Gastroesophageal sphincter (tissue), 4 donors: ENCODE measurements at regions not wholly inside any gene's neighbourhood (a gene's known extent, or its start where the extent isn't known, plus 50 kb on each side); places are given as distances from the start of the nearest gene placed in this dataset.

Experiments
- ATAC-seq: fragments of 150-250 bp; one replicate; pipeline ENCODE4 v1.9.1; 2016; ENCODE audit warnings: mild to moderate bottlenecking, moderate library complexity
- H3K27ac ChIP-seq, 4 donors: fragments of 200-600 bp; sonication (generic) in 3 of 4; 1 replicate in 3 of 4; 2 replicates in 1 of 4; pipeline ENCODE4 v1.5.1; 2016 to 2019
- H3K27me3 ChIP-seq: fragments of 200-600 bp; sonication (generic); one replicate; pipeline ENCODE4 v1.5.1; 2019
- H3K36me3 ChIP-seq, 2 donors: fragments of 200-600 bp; sonication (generic); one replicate each; pipeline ENCODE4 v1.5.1; 2019; ENCODE audit warnings: control low read depth in 1 of 2
- H3K4me1 ChIP-seq, 3 donors: fragments of 200-600 bp; sonication (generic); 1 replicate in 2 of 3; 2 replicates in 1 of 3; pipeline ENCODE4 v1.5.1; 2016 to 2019; ENCODE audit warnings: control low read depth in 2 of 3
- H3K4me3 ChIP-seq, 2 donors: fragments of 200-600 bp; sonication (generic); one replicate each; pipeline ENCODE4 v1.5.1; 2019; ENCODE audit warnings: mild to moderate bottlenecking in 1 of 2, moderate library complexity in 1 of 2
- H3K9me3 ChIP-seq, 3 donors: fragments of 200-600 bp; sonication (generic); one replicate each; pipeline ENCODE4 v1.5.1; 2017 to 2019; ENCODE audit warnings: control low read depth in 2 of 3
- EP300 ChIP-seq: sonication (generic); formaldehyde crosslinking; IDR thresholded peaks from one replicate; pipeline ENCODE4 v1.6.1; 2017; ENCODE audit warnings: antibody characterized with exemption, mild to moderate bottlenecking
- POLR2A ChIP-seq, 2 donors: fragments of 450-650 bp; IDR thresholded peaks; one replicate each; pipeline ENCODE4 v1.6.1; 2017; ENCODE audit warnings: antibody characterized with exemption in 2 of 2, mild to moderate bottlenecking in 2 of 2, moderate library complexity in 1 of 2
- POLR2AphosphoS5 ChIP-seq: sonication (generic); formaldehyde crosslinking; IDR thresholded peaks from one replicate; pipeline ENCODE4 v1.6.1; 2017; ENCODE audit warnings: antibody characterized with exemption
- WGBS, 2 donors: methylation state at CpG; one replicate each; pipeline ENCODE4 v1.1.5; 2018; ENCODE audit warnings: low coverage in 1 of 2; 5-methylcytosine and 5-hydroxymethylcytosine counted together
- TF ChIP-seq, protein P1 (sequence below), 4 experiments: fragments of 200-600 bp in 2 of 4; fragments of 450-650 bp in 2 of 4; sonication (generic) in 1 of 4; IDR thresholded peaks; one replicate each; pipeline ENCODE4 v1.5.1; 2017 to 2019; ENCODE audit warnings: antibody characterized with exemption in 4 of 4, mild to moderate bottlenecking in 2 of 4, moderate library complexity in 2 of 4

DNA sequence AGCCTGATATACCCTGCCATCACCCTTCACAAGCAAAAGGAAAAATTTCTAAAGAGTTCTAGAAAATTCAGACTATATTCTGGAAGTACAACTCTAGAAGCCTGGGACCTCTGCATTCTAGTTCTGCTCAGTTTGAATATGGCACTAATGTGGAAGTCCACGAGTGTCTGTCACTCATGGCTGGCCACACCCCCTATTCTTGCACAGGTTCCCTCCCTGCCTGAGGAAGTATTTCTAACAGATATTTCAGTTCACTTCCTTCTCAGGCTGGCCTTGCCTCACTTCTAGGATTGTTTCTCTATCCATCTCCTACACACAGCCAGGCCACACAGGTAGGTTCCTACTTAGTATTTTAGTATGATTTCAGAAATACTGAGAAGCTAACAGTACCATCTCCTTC, 67.4 kb downstream of the PHLDA1 start:
- WGBS, 2 donors = 80 to 83% methylated on average over 1 of the region's 1 CpG
- no peaks in the 10 kb centered on the region for H3K9me3 ChIP-seq
- H3K36me3 ChIP-seq = no peaks in the 10 kb centered on the region
- H3K27me3 ChIP-seq = no peaks in the 10 kb centered on the region
- H3K4me3 ChIP-seq = no peak overlapping the region
- no peaks in the 10 kb centered on the region for H3K4me1 ChIP-seq
- H3K27ac ChIP-seq = no peak overlapping the region
- no peak for TF ChIP-seq POLR2A (IDR thresholded peaks at IDR 0.05)
- no peak for TF ChIP-seq POLR2AphosphoS5
- no peak for TF ChIP-seq EP300
- TF ChIP-seq, protein P1, sequence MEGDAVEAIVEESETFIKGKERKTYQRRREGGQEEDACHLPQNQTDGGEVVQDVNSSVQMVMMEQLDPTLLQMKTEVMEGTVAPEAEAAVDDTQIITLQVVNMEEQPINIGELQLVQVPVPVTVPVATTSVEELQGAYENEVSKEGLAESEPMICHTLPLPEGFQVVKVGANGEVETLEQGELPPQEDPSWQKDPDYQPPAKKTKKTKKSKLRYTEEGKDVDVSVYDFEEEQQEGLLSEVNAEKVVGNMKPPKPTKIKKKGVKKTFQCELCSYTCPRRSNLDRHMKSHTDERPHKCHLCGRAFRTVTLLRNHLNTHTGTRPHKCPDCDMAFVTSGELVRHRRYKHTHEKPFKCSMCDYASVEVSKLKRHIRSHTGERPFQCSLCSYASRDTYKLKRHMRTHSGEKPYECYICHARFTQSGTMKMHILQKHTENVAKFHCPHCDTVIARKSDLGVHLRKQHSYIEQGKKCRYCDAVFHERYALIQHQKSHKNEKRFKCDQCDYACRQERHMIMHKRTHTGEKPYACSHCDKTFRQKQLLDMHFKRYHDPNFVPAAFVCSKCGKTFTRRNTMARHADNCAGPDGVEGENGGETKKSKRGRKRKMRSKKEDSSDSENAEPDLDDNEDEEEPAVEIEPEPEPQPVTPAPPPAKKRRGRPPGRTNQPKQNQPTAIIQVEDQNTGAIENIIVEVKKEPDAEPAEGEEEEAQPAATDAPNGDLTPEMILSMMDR (IDR thresholded peaks at IDR 0.05) = no peak
- no peak for ATAC-seq

- Histone ChIP-seq H3K36me3 (no peaks in the 10 kb centered on the region), H3K27me3 (no peaks in the 10 kb centered on the region), H3K9me3 (no peaks in the 10 kb centered on the region), H3K4me3 (no peak overlapping the region), H3K4me1 (no peaks in the 10 kb centered on the region), H3K27ac (no peak overlapping the region)
- no peak for ATAC-seq
- TF ChIP-seq EP300 (no peak), POLR2A (IDR thresholded peaks at IDR 0.05) (no peak), POLR2AphosphoS5 (no peak)
- TF ChIP-seq, protein P1 (IDR thresholded peaks at IDR 0.05) = no peak
- WGBS, 2 donors = 100% methylated on average over 1 to 3 of the region's 4 CpGs
These were observed 69.7 kb downstream of the PHLDA1 start for GRCh38 chr12:75961878-75962277.

GRCh38 chr12:75960954-75961661, 70.5 kb downstream of the PHLDA1 start:
- WGBS, 2 donors = 86 to 100% methylated on average over 1 to 5 of the region's 6 CpGs
- H3K4me3 ChIP-seq = no peak overlapping the region
- H3K4me1 ChIP-seq = no peaks in the 10 kb centered on the region
- H3K27ac ChIP-seq = no peak overlapping the region
- H3K27me3 ChIP-seq = no peaks in the 10 kb centered on the region
- no peaks in the 10 kb centered on the region for H3K9me3 ChIP-seq
- no peaks in the 10 kb centered on the region for H3K36me3 ChIP-seq
- ATAC-seq = no peak
- TF ChIP-seq POLR2A (IDR thresholded peaks at IDR 0.05) (no peak), POLR2AphosphoS5 (no peak), EP300 (no peak)
- TF ChIP-seq, protein P1 (IDR thresholded peaks at IDR 0.05) = no peak

DNA sequence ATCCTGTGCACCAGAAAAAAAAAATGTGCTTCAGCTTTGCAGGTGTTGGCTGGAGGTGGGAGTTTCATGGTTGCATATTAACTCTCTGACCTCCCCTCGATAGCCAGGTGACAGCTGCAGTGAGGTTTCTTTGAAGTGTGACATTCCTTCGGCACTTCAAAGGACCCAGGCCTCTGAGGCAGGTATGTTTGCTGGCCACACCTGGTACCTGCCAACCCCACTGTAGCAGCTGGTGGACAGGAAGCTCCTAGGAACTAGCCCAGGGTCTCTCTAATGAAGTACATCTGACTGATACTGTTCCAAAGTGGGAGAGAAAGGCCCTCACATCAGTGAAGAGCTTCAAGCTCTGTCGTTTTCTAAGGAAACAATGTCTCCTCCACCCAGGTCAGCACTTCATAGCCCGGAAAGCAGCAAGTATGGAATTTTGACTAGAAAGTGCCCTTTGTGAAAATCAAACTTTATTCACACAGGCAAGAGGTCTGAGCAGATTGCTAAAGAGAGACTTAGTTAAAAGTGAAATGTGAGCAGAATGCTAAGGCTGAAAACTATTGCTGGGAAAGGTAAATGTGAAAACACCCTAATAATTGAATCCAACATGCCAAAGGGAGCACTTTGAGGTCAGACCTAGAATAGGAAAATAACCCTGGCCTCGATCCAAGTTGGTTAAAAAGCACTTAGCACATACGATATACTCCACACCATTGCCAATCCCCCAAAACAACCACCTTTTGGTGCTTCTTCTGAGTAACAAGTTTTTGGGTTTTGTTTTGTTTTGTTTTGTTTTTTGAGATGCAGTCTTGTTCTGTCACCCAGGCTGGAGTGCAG, 71.3 kb downstream of the PHLDA1 start:
- H3K36me3 ChIP-seq = no peaks in the 10 kb centered on the region
- no peak overlapping the region for H3K27ac ChIP-seq
- no peaks in the 10 kb centered on the region for H3K9me3 ChIP-seq
- no peak for ATAC-seq
- no peaks in the 10 kb centered on the region for H3K27me3 ChIP-seq
- TF ChIP-seq POLR2A (IDR thresholded peaks at IDR 0.05) (no peak), POLR2AphosphoS5 (no peak), EP300 (no peak)
- WGBS, 2 donors = 37 to 62% methylated on average over 2 to 6 of the region's 6 CpGs
- H3K4me1 ChIP-seq = no peaks in the 10 kb centered on the region
- H3K4me3 ChIP-seq = no peak overlapping the region

GRCh38 chr12:75959506-75959905, 72.1 kb downstream of the PHLDA1 start:
- Histone ChIP-seq H3K36me3 (no peaks in the 10 kb centered on the region), H3K27me3 (no peaks in the 10 kb centered on the region), H3K4me3 (no peak overlapping the region), H3K27ac (no peak overlapping the region), H3K9me3 (no peaks in the 10 kb centered on the region), H3K4me1 (no peaks in the 10 kb centered on the region)
- WGBS, 2 donors = 44 to 51% methylated on average over 2 of the region's 2 CpGs
- ATAC-seq = no peak
- TF ChIP-seq EP300 = no peak
- TF ChIP-seq POLR2A (IDR thresholded peaks at IDR 0.05) = no peak
- no peak for TF ChIP-seq POLR2AphosphoS5
- TF ChIP-seq, protein P1 (IDR thresholded peaks at IDR 0.05) = no peak
